ENCODE measurements at regions not wholly inside any gene's neighbourhood (a gene's known extent, or its start where the extent isn't known, plus 50 kb on each side); places are given as distances from the start of the nearest gene placed in this dataset.

GRCh38 chr5:81817086-81817485 is 66.2 kb upstream of the SSBP2 start:
- no peak for TF ChIP-seq POLR2A (IDR thresholded peaks at IDR 0.05)
- TF ChIP-seq CTCF (IDR thresholded peaks at IDR 0.05), result no peak
